Vagina (tissue), 2 donors: ENCODE measurements at regions not wholly inside any gene's neighbourhood (a gene's known extent, or its start where the extent isn't known, plus 50 kb on each side); places are given as distances from the start of the nearest gene placed in this dataset.

Source experiments
- DNase-seq, 2 donors: peaks; one replicate each; pipeline ENCODE4 v3.0.0-alpha.2; 2017; ENCODE audit errors: extremely low spot score in 2 of 2
- H3K27ac ChIP-seq: fragments of 200-600 bp; sonication (generic); one replicate; pipeline ENCODE4 v1.5.1; 2019
- H3K27me3 ChIP-seq: fragments of 200-600 bp; sonication (generic); one replicate; pipeline ENCODE4 v1.5.1; 2019
- H3K36me3 ChIP-seq, 2 donors: fragments of 200-600 bp; sonication (generic); one replicate each; pipeline ENCODE4 v1.5.1; 2017 to 2019
- H3K4me1 ChIP-seq: fragments of 200-600 bp; sonication (generic); one replicate; pipeline ENCODE4 v1.5.1; 2019
- H3K4me3 ChIP-seq, 2 donors: fragments of 200-600 bp; sonication (generic); 1 replicate in 1 of 2; 2 replicates in 1 of 2; pipeline ENCODE4 v1.5.1; 2016 to 2019
- H3K9me3 ChIP-seq: fragments of 200-600 bp; sonication (generic); one replicate; pipeline ENCODE4 v1.5.1; 2019
- POLR2A ChIP-seq, 2 donors: fragments of 450-650 bp; IDR thresholded peaks; one replicate each; pipeline ENCODE4 v1.6.1; 2017; ENCODE audit warnings: antibody characterized with exemption in 2 of 2, mild to moderate bottlenecking in 2 of 2, moderate library complexity in 2 of 2
- POLR2AphosphoS5 ChIP-seq, 2 donors: sonication (generic); formaldehyde crosslinking; IDR thresholded peaks; one replicate each; pipeline ENCODE4 v1.9.0; 2017; ENCODE audit warnings: antibody characterized with exemption in 2 of 2, mild to moderate bottlenecking in 2 of 2, low read depth in 1 of 2; ENCODE audit not compliant: insufficient read depth in 1 of 2
- intact Hi-C: fragments of 100-400 bp; cut with DNase I; formaldehyde crosslinking; loops from one replicate; pipeline ENCODE4 v1.15.1; 2023
- TF ChIP-seq, protein P1 (sequence below), 3 experiments: fragments of 450-650 bp in 2 of 3; fragments of 200-600 bp in 1 of 3; sonication (generic) in 1 of 3; IDR thresholded peaks; one replicate each; pipeline ENCODE4 v1.5.1; 2017 to 2019; ENCODE audit warnings: antibody characterized with exemption in 3 of 3, mild to moderate bottlenecking in 2 of 3, moderate library complexity in 2 of 3

DNA sequence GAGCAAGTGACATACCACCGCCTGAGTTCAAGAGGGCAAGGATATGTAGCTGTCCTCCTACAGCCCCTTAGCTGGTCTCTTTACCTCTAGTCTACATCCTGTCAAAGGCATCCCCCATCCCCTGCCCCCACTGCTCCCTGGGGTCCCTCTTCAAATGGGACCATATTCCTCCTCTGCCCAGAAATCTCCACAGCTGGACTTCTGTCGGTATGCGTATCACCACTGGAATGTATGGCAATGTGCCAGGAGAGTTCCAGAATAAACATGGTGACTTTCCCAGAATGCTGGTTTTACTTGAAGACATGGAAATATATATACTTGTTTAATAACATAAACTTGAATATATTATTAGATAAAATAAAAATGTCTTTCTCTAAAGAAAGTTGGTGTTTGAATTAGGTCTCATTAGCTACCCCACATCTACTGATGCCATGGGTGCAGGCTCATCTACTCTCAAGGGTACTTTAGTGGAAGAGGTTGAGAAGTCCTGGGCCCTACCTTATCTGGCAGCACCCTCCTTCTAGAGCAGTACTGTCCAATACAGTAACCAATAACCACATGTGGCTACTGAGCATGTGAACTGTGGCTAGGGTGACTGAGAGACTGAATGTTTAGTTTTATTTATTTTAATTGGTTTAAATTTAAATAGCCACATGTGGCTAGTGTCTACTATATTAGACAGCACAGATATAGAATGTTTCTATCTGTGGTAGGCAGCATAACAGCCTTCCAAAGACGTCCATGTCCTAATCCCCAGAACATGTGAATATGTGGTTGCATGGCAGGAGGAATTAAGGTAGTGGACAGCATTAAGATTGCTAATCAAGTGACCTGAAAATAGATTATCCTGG lies 181.7 kb upstream of the SLC30A5 start:
- intact Hi-C loops, result no loop called here
- Histone ChIP-seq H3K4me1 (no peaks in the 10 kb centered on the region), H3K27ac (no peak overlapping the region), H3K27me3 (no peaks in the 10 kb centered on the region), H3K9me3 (no peaks in the 10 kb centered on the region), H3K36me3 (no peaks in the 10 kb centered on the region), H3K4me3 (no peak overlapping the region)
- DNase-seq, result no peak
- TF ChIP-seq POLR2A (IDR thresholded peaks at IDR 0.05) (no peak), POLR2AphosphoS5 (IDR thresholded peaks at IDR 0.05; ENCODE audit: insufficient read depth in 1 of 2, low read depth in 1 of 2) (no peak)
- TF ChIP-seq, protein P1, sequence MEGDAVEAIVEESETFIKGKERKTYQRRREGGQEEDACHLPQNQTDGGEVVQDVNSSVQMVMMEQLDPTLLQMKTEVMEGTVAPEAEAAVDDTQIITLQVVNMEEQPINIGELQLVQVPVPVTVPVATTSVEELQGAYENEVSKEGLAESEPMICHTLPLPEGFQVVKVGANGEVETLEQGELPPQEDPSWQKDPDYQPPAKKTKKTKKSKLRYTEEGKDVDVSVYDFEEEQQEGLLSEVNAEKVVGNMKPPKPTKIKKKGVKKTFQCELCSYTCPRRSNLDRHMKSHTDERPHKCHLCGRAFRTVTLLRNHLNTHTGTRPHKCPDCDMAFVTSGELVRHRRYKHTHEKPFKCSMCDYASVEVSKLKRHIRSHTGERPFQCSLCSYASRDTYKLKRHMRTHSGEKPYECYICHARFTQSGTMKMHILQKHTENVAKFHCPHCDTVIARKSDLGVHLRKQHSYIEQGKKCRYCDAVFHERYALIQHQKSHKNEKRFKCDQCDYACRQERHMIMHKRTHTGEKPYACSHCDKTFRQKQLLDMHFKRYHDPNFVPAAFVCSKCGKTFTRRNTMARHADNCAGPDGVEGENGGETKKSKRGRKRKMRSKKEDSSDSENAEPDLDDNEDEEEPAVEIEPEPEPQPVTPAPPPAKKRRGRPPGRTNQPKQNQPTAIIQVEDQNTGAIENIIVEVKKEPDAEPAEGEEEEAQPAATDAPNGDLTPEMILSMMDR (IDR thresholded peaks at IDR 0.05), result no peak

DNA sequence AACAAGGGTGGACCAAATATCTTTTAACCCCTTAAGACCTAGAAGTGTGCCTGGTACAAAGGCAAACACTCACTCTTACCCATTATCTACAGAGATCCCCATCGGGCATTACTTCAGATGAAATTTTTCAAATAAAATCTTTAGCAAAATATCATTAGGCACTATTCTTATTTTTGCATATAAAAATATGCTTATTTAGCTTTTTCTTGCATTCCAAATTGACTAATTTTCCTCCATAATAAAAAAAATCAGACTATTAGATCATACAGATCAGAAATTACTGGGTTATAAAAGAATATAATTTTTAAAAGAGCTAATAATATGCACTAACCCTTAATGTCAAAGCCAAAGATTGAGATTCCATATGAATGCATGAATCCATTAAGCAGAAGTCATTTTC lies 178.7 kb upstream of the SLC30A5 start:
- Histone ChIP-seq H3K9me3 (no peaks in the 10 kb centered on the region), H3K27ac (no peak overlapping the region), H3K36me3 (no peaks in the 10 kb centered on the region), H3K4me3 (no peak overlapping the region), H3K4me1 (no peaks in the 10 kb centered on the region), H3K27me3 (no peaks in the 10 kb centered on the region)
- intact Hi-C loops, result no loop called here
- DNase-seq, result no peak
- TF ChIP-seq POLR2AphosphoS5 (IDR thresholded peaks at IDR 0.05; ENCODE audit: insufficient read depth in 1 of 2, low read depth in 1 of 2) (no peak), POLR2A (IDR thresholded peaks at IDR 0.05) (no peak)
- TF ChIP-seq, protein P1 (IDR thresholded peaks at IDR 0.05), result no peak

DNA sequence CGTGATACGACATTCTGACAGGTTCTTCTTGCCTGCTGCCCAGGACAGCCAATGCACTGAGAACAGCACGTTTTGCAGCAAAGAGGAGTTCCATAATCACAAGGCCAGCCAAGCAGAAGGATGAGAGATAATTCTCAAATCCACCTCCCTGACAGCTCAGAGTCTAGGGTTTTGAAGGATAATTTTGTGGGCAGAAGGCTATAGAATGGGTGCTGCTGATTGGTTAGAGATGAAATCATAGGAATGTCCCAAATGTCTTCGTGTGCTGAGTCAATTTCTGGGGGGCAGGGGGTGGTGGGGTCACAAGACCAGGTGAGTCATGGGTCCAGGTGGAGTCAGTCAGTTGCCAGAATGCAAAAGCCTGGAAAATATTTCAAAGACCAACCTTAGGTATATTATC lies 175.5 kb upstream of the SLC30A5 start:
- Histone ChIP-seq H3K27ac (no peak overlapping the region), H3K36me3 (no peaks in the 10 kb centered on the region), H3K4me1 (no peaks in the 10 kb centered on the region), H3K4me3 (no peak overlapping the region), H3K9me3 (no peaks in the 10 kb centered on the region), H3K27me3 (no peaks in the 10 kb centered on the region)
- DNase-seq, result no peak
- intact Hi-C loops, result no loop called here
- no peak for TF ChIP-seq POLR2A (IDR thresholded peaks at IDR 0.05)

DNA sequence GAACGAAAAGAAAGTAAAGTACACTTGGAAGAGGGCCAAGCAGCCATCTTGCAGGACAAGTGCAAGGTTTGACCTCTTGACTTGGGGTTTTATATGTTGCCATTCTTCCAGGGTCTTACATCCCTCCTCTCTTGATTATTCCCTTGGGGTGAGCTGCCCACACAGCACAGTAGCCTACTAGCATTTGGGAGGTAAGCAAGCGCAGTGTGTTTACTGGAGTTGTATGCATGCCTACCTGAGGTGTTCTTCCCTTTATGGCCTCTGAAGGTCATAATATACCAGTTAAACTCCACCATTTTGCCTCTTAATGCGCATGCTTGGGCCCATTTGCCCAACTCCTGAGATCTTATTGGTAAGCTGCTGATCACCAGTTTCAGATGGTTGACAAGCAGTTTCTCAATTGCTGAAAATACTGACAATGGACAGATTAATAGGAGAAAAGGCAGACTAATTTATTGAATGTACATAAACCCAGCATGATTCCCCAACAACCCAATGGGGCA lies 173.8 kb upstream of the SLC30A5 start:
- Histone ChIP-seq H3K9me3 (no peaks in the 10 kb centered on the region), H3K27ac (no peak overlapping the region), H3K4me1 (no peaks in the 10 kb centered on the region), H3K4me3 (no peak overlapping the region), H3K36me3 (no peaks in the 10 kb centered on the region), H3K27me3 (no peaks in the 10 kb centered on the region)
- intact Hi-C loops, result no loop called here
- no peak for TF ChIP-seq POLR2A (IDR thresholded peaks at IDR 0.05)
- TF ChIP-seq, protein P1 (IDR thresholded peaks at IDR 0.05), result no peak
- no peak for TF ChIP-seq POLR2AphosphoS5 (IDR thresholded peaks at IDR 0.05; ENCODE audit: insufficient read depth in 1 of 2, low read depth in 1 of 2)
- no peak for DNase-seq

DNA sequence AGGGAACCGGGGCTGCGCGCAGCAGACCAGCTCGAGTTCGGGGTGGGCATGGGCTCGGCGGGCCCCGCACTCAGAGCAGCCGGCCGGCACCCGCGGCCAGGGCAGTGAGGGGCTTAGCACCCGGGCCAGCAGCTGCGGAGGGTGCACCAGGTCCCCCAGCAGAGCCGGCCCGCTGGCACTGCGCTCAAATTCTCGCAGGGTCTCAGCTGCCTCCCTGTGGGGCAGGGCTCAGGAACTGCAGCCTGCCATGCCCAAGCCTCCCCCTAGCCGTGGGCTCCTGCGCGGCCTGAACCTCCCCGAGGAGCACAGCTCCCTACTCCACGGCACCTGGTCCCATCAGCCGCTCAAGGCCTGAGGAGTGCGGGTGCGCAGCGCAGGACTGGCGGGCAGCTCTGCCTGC lies 172.9 kb upstream of the SLC30A5 start:
- H3K27me3 ChIP-seq, result no peaks in the 10 kb centered on the region
- H3K9me3 ChIP-seq, result no peaks in the 10 kb centered on the region
- no peak for DNase-seq
- TF ChIP-seq POLR2A (IDR thresholded peaks at IDR 0.05) (no peak), POLR2AphosphoS5 (IDR thresholded peaks at IDR 0.05; ENCODE audit: insufficient read depth in 1 of 2, low read depth in 1 of 2) (no peak)
- TF ChIP-seq, protein P1 (IDR thresholded peaks at IDR 0.05), result no peak
- H3K27ac ChIP-seq, result no peak overlapping the region
- intact Hi-C loops, result no loop called here
- H3K4me3 ChIP-seq, result no peak overlapping the region
- H3K36me3 ChIP-seq, result no peaks in the 10 kb centered on the region
- H3K4me1 ChIP-seq, result no peaks in the 10 kb centered on the region
